K562 (cell line): ENCODE measurements at regions not wholly inside any gene's neighbourhood (a gene's known extent, or its start where the extent isn't known, plus 50 kb on each side); places are given as distances from the start of the nearest gene placed in this dataset.

ENCODE experiments used
- ATAC-seq: fragments of 200-7000 bp; cut with Tn5 transposase; 3 replicates; pipeline ENCODE4 v1.9.1; 2020; ENCODE audit warnings: moderate library complexity
- BruUV-seq: library from RNA; stranded (reverse); fragments of 400-500 nt; replicated peaks from 2 replicates; lab custom pipeline; 2021; lab: Mats Ljungman, UMichigan
- CTCF ChIA-PET: fragments of 300-600 bp; formaldehyde crosslinking; extraction: SDS; loops from one replicate; lab custom pipeline; 2021; ENCODE audit warnings: low intra/inter-chr PET ratio; lab: Yijun Ruan, JAX
- POLR2A ChIA-PET: fragments of 300-600, 350-650 bp; sonication (Branson Sonifier 250); formaldehyde crosslinking; extraction: SDS; loops from one replicate; lab custom pipeline; 2021; ENCODE audit warnings: antibody characterized with exemption, inconsistent platforms; lab: Yijun Ruan, JAX
- DNase-seq, 4 experiments: peaks; one replicate each; pipeline versions ENCODE4 v3.0.0 to v3.0.0-alpha.2; 2011 to 2018; ENCODE audit warnings: low spot score in 3 of 4, mixed read lengths in 3 of 4; ENCODE audit errors: extremely low read depth in 1 of 4
- FAIRE-seq: peaks from 2 replicates; lab custom pipeline; 2011; peaks lifted over from hg19 to GRCh38; lab: Jason Lieb, UNC
- H2AFZ ChIP-seq: 2 replicates; pipeline ENCODE4 v1.6.0; 2011; ENCODE audit warnings: low read depth, low read length, control low read depth, inconsistent platforms
- H3K27ac ChIP-seq: fragments of 200-600 bp; 3 replicates; pipeline ENCODE4 v1.8.0; 2011; ENCODE audit warnings: low read depth, mild to moderate bottlenecking, control low read depth, inconsistent platforms, low read length, moderate library complexity, mixed read lengths; ENCODE audit errors: extremely low read depth
- H3K27me3 ChIP-seq, 2 experiments: fragments of 300-600 bp in 1 of 2; 2 replicates in 1 of 2; 3 replicates in 1 of 2; pipeline versions ENCODE4 v1.6.0 to v1.8.0; 2011; ENCODE audit warnings: inconsistent platforms in 2 of 2, low read length in 2 of 2, mild to moderate bottlenecking in 1 of 2, mixed read lengths in 1 of 2, moderate library complexity in 1 of 2; ENCODE audit not compliant: control insufficient read depth in 2 of 2, insufficient read depth in 2 of 2
- H3K36me3 ChIP-seq: fragments of 300-600 bp; 3 replicates; pipeline ENCODE4 v1.8.0; 2011; ENCODE audit warnings: mild to moderate bottlenecking, low read length, inconsistent platforms; ENCODE audit not compliant: control insufficient read depth, insufficient read depth
- H3K4me1 ChIP-seq, 2 experiments: fragments of 200-600 bp in 1 of 2; replicated peaks in 1 of 2; 2 replicates in 1 of 2; 3 replicates in 1 of 2; pipeline versions ENCODE4 v1.5.1 to v1.8.0; 2011; ENCODE audit warnings: inconsistent platforms in 2 of 2, low read length in 2 of 2, mild to moderate bottlenecking in 1 of 2, mixed read lengths in 1 of 2, moderate library complexity in 1 of 2; ENCODE audit not compliant: control insufficient read depth in 2 of 2, insufficient read depth in 2 of 2
- H3K4me2 ChIP-seq: 2 replicates; pipeline ENCODE4 v1.6.1; 2011; ENCODE audit warnings: low read length, control low read depth, inconsistent platforms, mixed read lengths; ENCODE audit not compliant: insufficient read depth
- H3K4me3 ChIP-seq: fragments of 200-600 bp; sonication (generic), shearing (Covaris generic); 2 replicates; pipeline ENCODE4 v1.5.1; 2016; ENCODE audit warnings: control low read depth, inconsistent platforms
- H3K79me2 ChIP-seq: fragments of 200-600 bp; 3 replicates; pipeline ENCODE4 v1.8.0; 2011; ENCODE audit warnings: low read length, inconsistent platforms; ENCODE audit not compliant: control insufficient read depth, insufficient read depth
- H3K9ac ChIP-seq, 2 experiments: 2 replicates each; pipeline versions ENCODE4 v1.6.0 to v1.6.1; 2011; ENCODE audit warnings: low read depth in 2 of 2, low read length in 2 of 2, control low read depth in 1 of 2, inconsistent platforms in 1 of 2, mild to moderate bottlenecking in 1 of 2, mixed read lengths in 1 of 2; ENCODE audit not compliant: insufficient read depth in 1 of 2
- H3K9me1 ChIP-seq: one replicate; pipeline ENCODE4 v1.6.0; 2011; ENCODE audit warnings: inconsistent platforms, mild to moderate bottlenecking, low read length, moderate library complexity; ENCODE audit not compliant: control insufficient read depth, insufficient read depth
- H3K9me3 ChIP-seq: replicated peaks from 2 replicates; pipeline ENCODE4 v1.5.1; 2011; ENCODE audit warnings: low read depth, low read length, inconsistent platforms; ENCODE audit not compliant: control insufficient read depth, insufficient read depth
- H4K20me1 ChIP-seq: replicated peaks from 2 replicates; pipeline ENCODE4 v1.6.1; 2011; ENCODE audit warnings: low read length, inconsistent platforms, mixed read lengths; ENCODE audit not compliant: control insufficient read depth, insufficient read depth
- HDGF ChIP-seq: fragments of 450-650 bp; IDR thresholded peaks from 2 replicates; pipeline ENCODE4 v1.6.1; 2016
- POLR2A ChIP-seq: fragments of 450-650 bp; conservative IDR thresholded peaks from 2 replicates; pipeline ENCODE4 v1.6.1; 2016
- ZKSCAN8 ChIP-seq: fragments of 200-800 bp; sonication (Bioruptor generic); IDR thresholded peaks from 2 replicates; pipeline ENCODE4 v1.6.1; 2016; ENCODE audit warnings: missing genetic modification characterization, missing compliant biosample characterization
- ZNF174 ChIP-seq: fragments of 250-450 bp; sonication (Bioruptor Pico); IDR thresholded peaks from 2 replicates; pipeline ENCODE4 v1.4.0; 2020; ENCODE audit warnings: mild to moderate bottlenecking
- ZNF551 ChIP-seq: fragments of 250-450 bp; sonication (Bioruptor Pico); IDR thresholded peaks from 2 replicates; pipeline ENCODE4 v1.5.0; 2021; ENCODE audit warnings: mild to moderate bottlenecking, moderate library complexity
- ZNF785 ChIP-seq: fragments of 250-450 bp; sonication (Bioruptor Pico); IDR thresholded peaks from 2 replicates; pipeline ENCODE4 v1.4.0; 2020; ENCODE audit warnings: mild to moderate bottlenecking
- WGBS: fragments of 100-300 bp; shearing (Covaris generic); methylation state at CpG from one replicate; pipeline ENCODE4 v1.1.6; 2016; ENCODE audit warnings: low coverage, mixed read lengths; ENCODE audit not compliant: insufficient coverage; ENCODE audit errors: missing lambda C conversion rate; 5-methylcytosine and 5-hydroxymethylcytosine counted together
- in situ Hi-C: fragments of 300-500 bp; cut with MboI; formaldehyde crosslinking; loops from 4 replicates; pipeline ENCODE4 v1.15.0; 2018; ENCODE audit warnings: inconsistent platforms, mixed read lengths
- intact Hi-C: fragments of 100-400 bp; cut with micrococcal nuclease; formaldehyde crosslinking; loops from 2 replicates; pipeline ENCODE4 v1.14.2; 2022
- TF ChIP-seq, protein P1 (sequence below), 2 experiments: fragments of 450-650 bp; formaldehyde crosslinking in 1 of 2; IDR thresholded peaks; 2 replicates each; pipeline versions ENCODE4 v1.4.0 to v1.6.1; 2014 to 2020; ENCODE audit warnings: mild to moderate bottlenecking in 2 of 2, borderline replicate concordance in 1 of 2, low read depth in 1 of 2
- TF ChIP-seq, protein P2 (sequence below), 2 experiments: fragments of 450-650 bp; IDR thresholded peaks; 2 replicates each; pipeline ENCODE4 v1.6.1; 2016

DNA sequence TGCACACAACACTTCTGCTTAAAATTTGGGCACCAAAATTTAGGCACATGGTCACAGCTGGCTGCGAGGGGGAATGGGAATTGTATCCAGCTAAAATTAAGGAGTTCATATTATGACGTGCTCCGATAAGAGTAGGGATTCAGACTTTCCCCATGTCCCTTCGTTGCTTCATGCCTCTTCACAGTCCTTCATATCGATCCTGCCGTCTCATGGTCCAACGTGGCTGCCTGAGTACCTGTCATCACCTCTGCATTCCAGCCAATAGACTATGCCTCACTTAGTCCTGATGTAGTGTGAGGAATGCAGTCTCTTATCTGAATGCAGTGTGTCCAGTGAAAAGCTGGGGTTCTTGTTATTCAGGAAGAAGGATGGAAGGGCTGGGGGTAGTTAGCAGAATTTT lies 108.6 kb downstream of the SIK1 start:
- H3K27me3 ChIP-seq: peaks cover 34 to 89% of the 10 kb centered on the region in 2 experiments; a peak in 4 of 5 replicates

DNA sequence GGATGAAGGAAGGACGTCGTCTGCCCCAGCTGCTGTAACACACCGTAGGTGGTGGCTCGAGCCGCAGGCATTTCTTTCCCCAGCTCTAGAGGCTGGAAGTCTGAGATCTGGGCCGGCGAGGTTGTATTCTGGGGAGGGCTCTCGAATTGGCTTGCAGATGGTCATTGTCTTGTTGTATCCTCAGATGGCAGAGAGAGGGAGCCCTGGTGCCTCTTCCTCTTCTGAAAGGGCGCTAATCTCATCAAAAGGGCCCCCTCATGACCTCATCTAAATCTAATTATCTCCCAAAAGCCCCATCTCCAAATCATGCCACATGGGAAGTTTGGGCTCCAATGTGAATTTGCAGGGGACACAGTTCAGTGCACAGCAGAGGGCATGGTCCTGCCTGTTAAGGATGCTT lies 109.0 kb downstream of the SIK1 start:
- WGBS: 1% methylated on average over 9 of the region's 9 CpGs
- CTCF ChIA-PET: no interaction called here
- H4K20me1 ChIP-seq: peaks cover 3% of the 10 kb centered on the region; the same call in 1 of the 2 replicates
- H3K27me3 ChIP-seq: peaks cover 30 to 86% of the 10 kb centered on the region in 2 experiments; a peak in 4 of 5 replicates
- FAIRE-seq (peak; percentile 62), ATAC-seq (peak; percentile 68), DNase-seq (peak; percentile 33 to 46 (median 44))
- intact Hi-C loops: no loop called here
- no peak overlapping the region for H3K4me3 ChIP-seq
- H3K9me3 ChIP-seq: no peaks in the 10 kb centered on the region
- POLR2A ChIA-PET: interaction anchor here (0.5 to 0.8 kb wide), 3 partner anchors 9 to 1245 kb away, joined by 3 read pairs; no protein-coding TSS in a partner anchor
- no peak overlapping the region for H3K9ac ChIP-seq
- peaks cover 0 to 14% of the 10 kb centered on the region in 2 experiments; a peak in 1 of 5 replicates for H3K4me1 ChIP-seq
- no peaks in the 10 kb centered on the region for H3K79me2 ChIP-seq
- no TSS peak for BruUV-seq
- H3K27ac ChIP-seq: no peak overlapping the region
- in situ Hi-C loops: no loop called here
- no peak overlapping the region for H3K4me2 ChIP-seq
- H2AFZ ChIP-seq: no peak overlapping the region
- H3K36me3 ChIP-seq: no peaks in the 10 kb centered on the region
- no peaks in the 10 kb centered on the region for H3K9me1 ChIP-seq
- TF ChIP-seq, protein P1, sequence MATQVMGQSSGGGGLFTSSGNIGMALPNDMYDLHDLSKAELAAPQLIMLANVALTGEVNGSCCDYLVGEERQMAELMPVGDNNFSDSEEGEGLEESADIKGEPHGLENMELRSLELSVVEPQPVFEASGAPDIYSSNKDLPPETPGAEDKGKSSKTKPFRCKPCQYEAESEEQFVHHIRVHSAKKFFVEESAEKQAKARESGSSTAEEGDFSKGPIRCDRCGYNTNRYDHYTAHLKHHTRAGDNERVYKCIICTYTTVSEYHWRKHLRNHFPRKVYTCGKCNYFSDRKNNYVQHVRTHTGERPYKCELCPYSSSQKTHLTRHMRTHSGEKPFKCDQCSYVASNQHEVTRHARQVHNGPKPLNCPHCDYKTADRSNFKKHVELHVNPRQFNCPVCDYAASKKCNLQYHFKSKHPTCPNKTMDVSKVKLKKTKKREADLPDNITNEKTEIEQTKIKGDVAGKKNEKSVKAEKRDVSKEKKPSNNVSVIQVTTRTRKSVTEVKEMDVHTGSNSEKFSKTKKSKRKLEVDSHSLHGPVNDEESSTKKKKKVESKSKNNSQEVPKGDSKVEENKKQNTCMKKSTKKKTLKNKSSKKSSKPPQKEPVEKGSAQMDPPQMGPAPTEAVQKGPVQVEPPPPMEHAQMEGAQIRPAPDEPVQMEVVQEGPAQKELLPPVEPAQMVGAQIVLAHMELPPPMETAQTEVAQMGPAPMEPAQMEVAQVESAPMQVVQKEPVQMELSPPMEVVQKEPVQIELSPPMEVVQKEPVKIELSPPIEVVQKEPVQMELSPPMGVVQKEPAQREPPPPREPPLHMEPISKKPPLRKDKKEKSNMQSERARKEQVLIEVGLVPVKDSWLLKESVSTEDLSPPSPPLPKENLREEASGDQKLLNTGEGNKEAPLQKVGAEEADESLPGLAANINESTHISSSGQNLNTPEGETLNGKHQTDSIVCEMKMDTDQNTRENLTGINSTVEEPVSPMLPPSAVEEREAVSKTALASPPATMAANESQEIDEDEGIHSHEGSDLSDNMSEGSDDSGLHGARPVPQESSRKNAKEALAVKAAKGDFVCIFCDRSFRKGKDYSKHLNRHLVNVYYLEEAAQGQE (IDR thresholded peaks at IDR 0.05; ENCODE audit: borderline replicate concordance): peak; percentile 39; the same call in 1 of the 2 replicates
- TF ChIP-seq, protein P1 (CRISPR knock-in tag; IDR thresholded peaks at IDR 0.05; ENCODE audit: low read depth): no peak
- TF ChIP-seq HDGF: no peak
- TF ChIP-seq, protein P2, sequence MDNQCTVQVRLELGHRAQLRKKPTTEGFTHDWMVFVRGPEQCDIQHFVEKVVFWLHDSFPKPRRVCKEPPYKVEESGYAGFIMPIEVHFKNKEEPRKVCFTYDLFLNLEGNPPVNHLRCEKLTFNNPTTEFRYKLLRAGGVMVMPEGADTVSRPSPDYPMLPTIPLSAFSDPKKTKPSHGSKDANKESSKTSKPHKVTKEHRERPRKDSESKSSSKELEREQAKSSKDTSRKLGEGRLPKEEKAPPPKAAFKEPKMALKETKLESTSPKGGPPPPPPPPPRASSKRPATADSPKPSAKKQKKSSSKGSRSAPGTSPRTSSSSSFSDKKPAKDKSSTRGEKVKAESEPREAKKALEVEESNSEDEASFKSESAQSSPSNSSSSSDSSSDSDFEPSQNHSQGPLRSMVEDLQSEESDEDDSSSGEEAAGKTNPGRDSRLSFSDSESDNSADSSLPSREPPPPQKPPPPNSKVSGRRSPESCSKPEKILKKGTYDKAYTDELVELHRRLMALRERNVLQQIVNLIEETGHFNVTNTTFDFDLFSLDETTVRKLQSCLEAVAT (IDR thresholded peaks at IDR 0.05): no peak
- no peak for TF ChIP-seq ZKSCAN8 (CRISPR knock-in tag)

More for the DNA sequence above, 108.6 kb downstream of the SIK1 start:
- no peaks in the 10 kb centered on the region for H3K9me3 ChIP-seq
- peaks cover 0 to 16% of the 10 kb centered on the region in 2 experiments; a peak in 1 of 5 replicates for H3K4me1 ChIP-seq
- ChIA-PET POLR2A (interaction anchor here (0.6 to 1.0 kb wide), 3 partner anchors 10 to 1245 kb away, joined by 3 read pairs; no protein-coding TSS in a partner anchor), CTCF (interaction anchor here (0.7 kb wide), 1 partner anchor 329 kb away, joined by 3 read pairs; no protein-coding TSS in a partner anchor)
- no peak overlapping the region for H3K4me3 ChIP-seq
- intact Hi-C loops (no loop called here), in situ Hi-C loops (no loop called here)
- H3K36me3 ChIP-seq: no peaks in the 10 kb centered on the region
- H3K4me2 ChIP-seq: no peak overlapping the region
- H3K79me2 ChIP-seq: no peaks in the 10 kb centered on the region
- no TSS peak for BruUV-seq
- no peak overlapping the region for H2AFZ ChIP-seq
- TF ChIP-seq ZNF785 (CRISPR knock-in tag) (no peak), ZNF174 (no peak), ZNF551 (CRISPR knock-in tag) (no peak), POLR2A (no peak)
- WGBS: 0% methylated on average over 7 of the region's 7 CpGs
- ATAC-seq (no peak), FAIRE-seq (peak; percentile 23), DNase-seq (no peak)
- H3K27ac ChIP-seq: no peak overlapping the region
- H3K9ac ChIP-seq: no peak overlapping the region
- no peaks in the 10 kb centered on the region for H3K9me1 ChIP-seq
- H4K20me1 ChIP-seq: peaks cover 7% of the 10 kb centered on the region; the same call in 1 of the 2 replicates
